ENCODE measurements at regions not wholly inside any gene's neighbourhood (a gene's known extent, or its start where the extent isn't known, plus 50 kb on each side); places are given as distances from the start of the nearest gene placed in this dataset.

GRCh38 chr13:105538346-105538745, 997.1 kb downstream of the EFNB2 start:
- no peak for DNase-seq (ENCODE audit: low read depth, low spot score)

- no peak for DNase-seq (ENCODE audit: low read depth, low spot score)
Observed at GRCh38 chr13:105537113-105537512, 998.3 kb downstream of the EFNB2 start.

GRCh38 chr13:105530468-105530867, 1005.0 kb downstream of the EFNB2 start:
- no peak for DNase-seq (ENCODE audit: low read depth, low spot score)

- DNase-seq (ENCODE audit: low read depth, low spot score): no peak
Observed at GRCh38 chr13:105527127-105527526, 1008.3 kb downstream of the EFNB2 start.

GRCh38 chr13:105519771-105520170, 1015.7 kb downstream of the EFNB2 start:
- no peak for DNase-seq (ENCODE audit: low read depth, low spot score)

GRCh38 chr13:105518086-105518485, 1017.4 kb downstream of the EFNB2 start:
- DNase-seq (ENCODE audit: low read depth, low spot score): no peak

- no peak for DNase-seq (ENCODE audit: low read depth, low spot score)
Observed at GRCh38 chr13:105514401-105514800, 1021.1 kb downstream of the EFNB2 start.

- no peak for DNase-seq (ENCODE audit: low read depth, low spot score)
Observed at GRCh38 chr13:105513448-105513847, 1022.0 kb downstream of the EFNB2 start.

GRCh38 chr13:105509981-105510762, 1025.3 kb downstream of the EFNB2 start:
- DNase-seq (ENCODE audit: low read depth, low spot score): no peak

GRCh38 chr13:105506463-105506862, 1029.0 kb downstream of the EFNB2 start:
- DNase-seq (ENCODE audit: low read depth, low spot score): no peak

- DNase-seq (ENCODE audit: low read depth, low spot score): no peak
Observed at GRCh38 chr13:105502193-105502592, 1033.3 kb downstream of the EFNB2 start.

- no peak for DNase-seq (ENCODE audit: low read depth, low spot score)
Observed at GRCh38 chr13:105497597-105497996, 1037.9 kb downstream of the EFNB2 start.

GRCh38 chr13:105492216-105492615, 1043.2 kb downstream of the EFNB2 start:
- no peak for DNase-seq (ENCODE audit: low read depth, low spot score)

- DNase-seq (ENCODE audit: low read depth, low spot score): no peak
Observed at GRCh38 chr13:105491345-105491744, 1044.1 kb downstream of the EFNB2 start.

GRCh38 chr13:105485081-105485480, 1050.4 kb downstream of the EFNB2 start:
- DNase-seq (ENCODE audit: low read depth, low spot score): no peak

- no peak for DNase-seq (ENCODE audit: low read depth, low spot score)
Observed at GRCh38 chr13:105474983-105475610, 1060.4 kb downstream of the EFNB2 start.

GRCh38 chr13:105471673-105472072, 1063.8 kb downstream of the EFNB2 start:
- DNase-seq (ENCODE audit: low read depth, low spot score): no peak

- DNase-seq (ENCODE audit: low read depth, low spot score): no peak
Observed at GRCh38 chr13:105466376-105466775, 1069.1 kb downstream of the EFNB2 start.

- no peak for DNase-seq (ENCODE audit: low read depth, low spot score)
Observed at GRCh38 chr13:105465745-105466144, 1069.7 kb downstream of the EFNB2 start, which contains the start of gene DAOA. Gene DAOA (plus strand): TSS chr13:105466045.

- DNase-seq (ENCODE audit: low read depth, low spot score): no peak
Observed at GRCh38 chr13:105465251-105465650, 1070.2 kb downstream of the EFNB2 start.

GRCh38 chr13:105464249-105464648, 1071.2 kb downstream of the EFNB2 start:
- DNase-seq (ENCODE audit: low read depth, low spot score): no peak

- DNase-seq (ENCODE audit: low read depth, low spot score): no peak
Observed at GRCh38 chr13:105463011-105463501, 1072.4 kb downstream of the EFNB2 start.

GRCh38 chr13:105462098-105462497, 1073.4 kb downstream of the EFNB2 start:
- no peak for DNase-seq (ENCODE audit: low read depth, low spot score)

Data from brain pericyte (primary cell).